H1 (cell line): ENCODE measurements at regions not wholly inside any gene's neighbourhood (a gene's known extent, or its start where the extent isn't known, plus 50 kb on each side); places are given as distances from the start of the nearest gene placed in this dataset.

Source experiments
- CTCF ChIA-PET: fragments of 300-600 bp; sonication (Branson Sonifier 250); formaldehyde crosslinking; loops from one replicate; lab custom pipeline; 2021; ENCODE audit not compliant: partially characterized antibody; lab: Charles Lee
- POLR2A ChIA-PET: fragments of 300-600 bp; sonication (Branson Sonifier 250); formaldehyde crosslinking; loops from one replicate; lab custom pipeline; 2021; ENCODE audit warnings: inconsistent platforms; ENCODE audit not compliant: partially characterized antibody; lab: Charles Lee
- DNase-seq, 2 experiments: peaks; one replicate each; pipeline versions ENCODE4 v3.0.0 to v3.0.0-alpha.2; 2010 to 2022; ENCODE audit warnings: low spot score in 2 of 2, low read depth in 1 of 2, mixed read lengths in 1 of 2
- FAIRE-seq: peaks from 2 replicates; lab custom pipeline; 2011; peaks lifted over from hg19 to GRCh38; lab: Jason Lieb, UNC
- H2AFZ ChIP-seq: 2 replicates; pipeline ENCODE4 v1.8.1; 2012; ENCODE audit warnings: low read length, inconsistent platforms
- H2AK5ac ChIP-seq: 2 replicates; pipeline ENCODE4 v1.6.1; 2013; ENCODE audit warnings: low read depth, low read length
- H2BK120ac ChIP-seq: replicated peaks from 2 replicates; pipeline ENCODE3; 2013; ENCODE audit warnings: low read depth, low read length, inconsistent platforms
- H2BK12ac ChIP-seq: 2 replicates; pipeline ENCODE4 v1.6.1; 2013; ENCODE audit warnings: low read depth, low read length
- H2BK15ac ChIP-seq: 2 replicates; pipeline ENCODE4 v1.6.1; 2013; ENCODE audit warnings: low read length
- H2BK20ac ChIP-seq: 2 replicates; pipeline ENCODE4 v1.6.1; 2013; ENCODE audit warnings: low read length
- H2BK5ac ChIP-seq: 2 replicates; pipeline ENCODE4 v1.6.1; 2013; ENCODE audit warnings: low read depth, low read length
- H3K14ac ChIP-seq: 2 replicates; pipeline ENCODE4 v1.6.1; 2013; ENCODE audit warnings: inconsistent platforms; ENCODE audit not compliant: insufficient read length
- H3K18ac ChIP-seq: 2 replicates; pipeline ENCODE4 v1.6.1; 2013; ENCODE audit warnings: low read length; ENCODE audit errors: extremely low read depth
- H3K23ac ChIP-seq: 2 replicates; pipeline ENCODE4 v1.6.1; 2013; ENCODE audit warnings: inconsistent platforms; ENCODE audit not compliant: insufficient read length
- H3K23me2 ChIP-seq: 2 replicates; pipeline ENCODE4 v1.6.1; 2013; ENCODE audit warnings: low read depth, low read length
- H3K27ac ChIP-seq: 2 replicates; pipeline ENCODE4 v1.6.1; 2011; ENCODE audit warnings: low read depth, low read length, inconsistent platforms
- H3K27me3 ChIP-seq, 4 experiments: replicated peaks in 1 of 4; 1 replicate in 1 of 4; 2 replicates in 3 of 4; pipeline versions ENCODE4 v1.6.1 to v1.8.1; 2011 to 2013; ENCODE audit warnings: low read length in 3 of 4, mild to moderate bottlenecking in 3 of 4, inconsistent platforms in 2 of 4, mixed read lengths in 2 of 4, moderate library complexity in 1 of 4; ENCODE audit not compliant: control insufficient read depth in 3 of 4, insufficient read depth in 3 of 4; ENCODE audit errors: extremely low read depth in 1 of 4
- H3K36me3 ChIP-seq, 4 experiments: 2 replicates each; pipeline versions ENCODE4 v1.6.1 to v1.8.1; 2011 to 2013; ENCODE audit warnings: mild to moderate bottlenecking in 4 of 4, low read length in 3 of 4, moderate library complexity in 2 of 4, control low read depth in 1 of 4, inconsistent platforms in 1 of 4; ENCODE audit not compliant: insufficient read depth in 4 of 4, control insufficient read depth in 2 of 4
- H3K4ac ChIP-seq: replicated peaks from 2 replicates; pipeline ENCODE3; 2013; ENCODE audit warnings: low read length, low read depth, mixed read lengths, inconsistent platforms; ENCODE audit not compliant: insufficient read length
- H3K4me1 ChIP-seq, 4 experiments: replicated peaks in 1 of 4; 1 replicate in 1 of 4; 2 replicates in 3 of 4; pipeline versions ENCODE4 v1.6.1 to v1.8.1; 2011 to 2013; ENCODE audit warnings: low read length in 3 of 4, inconsistent platforms in 2 of 4, mixed read lengths in 1 of 4; ENCODE audit not compliant: insufficient read depth in 4 of 4, control insufficient read depth in 3 of 4
- H3K4me2 ChIP-seq, 2 experiments: 2 replicates each; pipeline versions ENCODE4 v1.6.1 to v1.8.1; 2011 to 2013; ENCODE audit warnings: low read depth in 2 of 2, low read length in 2 of 2, control low read depth in 1 of 2, inconsistent platforms in 1 of 2, mild to moderate bottlenecking in 1 of 2; ENCODE audit not compliant: insufficient read depth in 1 of 2
- H3K4me3 ChIP-seq, 4 experiments: fragments of 200-600, 300-600 bp in 1 of 4; sonication (generic), shearing (Covaris generic), sonication (Bioruptor Twin) in 1 of 4; 2 replicates each; pipeline versions ENCODE4 v1.5.1 to v1.8.1; 2011 to 2016; ENCODE audit warnings: low read length in 4 of 4, low read depth in 3 of 4, control low read depth in 2 of 4, inconsistent platforms in 2 of 4, mild to moderate bottlenecking in 2 of 4, mixed read lengths in 1 of 4, moderate library complexity in 1 of 4; ENCODE audit not compliant: insufficient read depth in 2 of 4; ENCODE audit errors: extremely low read depth in 1 of 4
- H3K56ac ChIP-seq: replicated peaks from 2 replicates; pipeline ENCODE3; 2013; ENCODE audit warnings: low read depth, mild to moderate bottlenecking, mixed read lengths, low read length, inconsistent platforms; ENCODE audit not compliant: insufficient read length
- H3K79me1 ChIP-seq: 2 replicates; pipeline ENCODE4 v1.6.1; 2013; ENCODE audit warnings: low read depth, low read length, control low read depth
- H3K79me2 ChIP-seq, 2 experiments: 2 replicates each; pipeline versions ENCODE4 v1.6.1 to v1.8.1; 2012 to 2013; ENCODE audit warnings: low read length in 2 of 2, mild to moderate bottlenecking in 2 of 2, inconsistent platforms in 1 of 2; ENCODE audit not compliant: insufficient read depth in 2 of 2, control insufficient read depth in 1 of 2
- H3K9ac ChIP-seq, 4 experiments: replicated peaks in 1 of 4; 1 replicate in 1 of 4; 2 replicates in 3 of 4; pipeline versions ENCODE4 v1.6.1 to v1.8.1; 2011 to 2013; ENCODE audit warnings: low read depth in 3 of 4, low read length in 3 of 4, control low read depth in 2 of 4, mild to moderate bottlenecking in 2 of 4, moderate library complexity in 2 of 4, inconsistent platforms in 1 of 4; ENCODE audit errors: extremely low read depth in 1 of 4
- H3K9me3 ChIP-seq, 2 experiments: 2 replicates each; pipeline versions ENCODE4 v1.6.1 to v1.8.1; 2012 to 2013; ENCODE audit warnings: mild to moderate bottlenecking in 2 of 2, moderate library complexity in 2 of 2, control low read depth in 1 of 2, inconsistent platforms in 1 of 2, low read depth in 1 of 2, low read length in 1 of 2, mixed read lengths in 1 of 2; ENCODE audit not compliant: insufficient read depth in 2 of 2
- H4K20me1 ChIP-seq, 2 experiments: replicated peaks in 1 of 2; 2 replicates each; pipeline versions ENCODE3 to v1.8.1; 2011 to 2013; ENCODE audit warnings: inconsistent platforms in 2 of 2, low read length in 2 of 2, mild to moderate bottlenecking in 1 of 2; ENCODE audit not compliant: insufficient read depth in 2 of 2, control insufficient read depth in 1 of 2
- H4K5ac ChIP-seq: 2 replicates; pipeline ENCODE4 v1.6.1; 2013; ENCODE audit warnings: low read length, low read depth, mixed read lengths, inconsistent platforms; ENCODE audit not compliant: insufficient read length
- H4K8ac ChIP-seq: 2 replicates; pipeline ENCODE4 v1.8.0; 2013; ENCODE audit warnings: mild to moderate bottlenecking, moderate library complexity, low read length, inconsistent platforms; ENCODE audit not compliant: insufficient read depth; ENCODE audit errors: extremely low read depth
- H4K91ac ChIP-seq: replicated peaks from 2 replicates; pipeline ENCODE3; 2013; ENCODE audit warnings: low read length, mixed read lengths, inconsistent platforms; ENCODE audit not compliant: insufficient read length
- CBX5 ChIP-seq: fragments of 300-800, 300-1000 bp; sonication (generic); IDR thresholded peaks from 2 replicates; pipeline ENCODE4 v1.7.1; 2016; ENCODE audit warnings: antibody characterized with exemption, low read length, low read depth
- KDM4A ChIP-seq: IDR thresholded peaks from one replicate; pipeline ENCODE4 v1.7.1; 2012; ENCODE audit warnings: low read depth, mild to moderate bottlenecking, moderate library complexity, low read length, inconsistent platforms; ENCODE audit not compliant: severe bottlenecking
- TAF7 ChIP-seq: optimal IDR thresholded peaks from 2 replicates; pipeline ENCODE3; 2011; ENCODE audit warnings: low read depth, mild to moderate bottlenecking, inconsistent platforms, low read length, moderate library complexity, borderline replicate concordance
- TBP ChIP-seq: IDR thresholded peaks from 2 replicates; pipeline ENCODE4 v1.6.1; 2011; ENCODE audit warnings: low read depth, low read length, improper control_type of control experiment
- TEAD4 ChIP-seq: IDR thresholded peaks from 2 replicates; pipeline ENCODE4 v1.6.1; 2012; ENCODE audit warnings: low read depth, low read length, inconsistent platforms, mixed read lengths
- WGBS, 2 experiments: shearing (Covaris generic) in 1 of 2; methylation state at CpG; one replicate each; pipeline versions ENCODE4 v1.1.6 to v1.1.7; 2013 to 2015; ENCODE audit warnings: low lambda C conversion rate in 2 of 2, mixed read lengths in 2 of 2, inconsistent platforms in 1 of 2, low coverage in 1 of 2, missing lambda C conversion rate in 1 of 2; ENCODE audit not compliant: insufficient replicate concordance in 2 of 2, insufficient coverage in 1 of 2, insufficient read length in 1 of 2; ENCODE audit errors: extremely low coverage in 1 of 2, missing lambda C conversion rate in 1 of 2; 5-methylcytosine and 5-hydroxymethylcytosine counted together

GRCh38 chr6:63465750-63466149 lies 106.5 kb upstream of the LOC128125822 start:
- POLR2A ChIA-PET = no interaction called here
- no peak overlapping the region for H3K4me3 ChIP-seq
- no peaks in the 10 kb centered on the region for H3K79me2 ChIP-seq
- H2BK5ac ChIP-seq = no peak overlapping the region
- H3K36me3 ChIP-seq = no peaks in the 10 kb centered on the region
- no peaks in the 10 kb centered on the region for H3K79me1 ChIP-seq
- no peak overlapping the region for H2BK120ac ChIP-seq
- no peak overlapping the region for H3K4ac ChIP-seq
- H3K27me3 ChIP-seq = no peaks in the 10 kb centered on the region
- no peaks in the 10 kb centered on the region for H3K9me3 ChIP-seq
- no peak overlapping the region for H3K18ac ChIP-seq
- H2BK20ac ChIP-seq = no peak overlapping the region
- H4K5ac ChIP-seq = no peak overlapping the region
- no peak overlapping the region for H3K27ac ChIP-seq
- DNase-seq (no peak), FAIRE-seq (no peak)
- no peak overlapping the region for H3K4me2 ChIP-seq
- no peaks in the 10 kb centered on the region for H3K23me2 ChIP-seq
- H3K14ac ChIP-seq = no peak overlapping the region
- no peak overlapping the region for H2BK12ac ChIP-seq
- H4K20me1 ChIP-seq = no peaks in the 10 kb centered on the region
- H4K91ac ChIP-seq = no peak overlapping the region
- 100% methylated on average over 2 of the region's 2 CpGs; no CpG with 5 or more reads in 1 of the 2 experiments for WGBS, 2 experiments
- no peak overlapping the region for H2BK15ac ChIP-seq
- no peak overlapping the region for H3K56ac ChIP-seq
- H4K8ac ChIP-seq = no peak overlapping the region
- CTCF ChIA-PET = no interaction called here
- no peak overlapping the region for H2AK5ac ChIP-seq
- no peak for TF ChIP-seq TAF7
- no peak for TF ChIP-seq KDM4A
- no peak for TF ChIP-seq CBX5
- no peak for TF ChIP-seq TBP
- no peak for TF ChIP-seq TEAD4
- no peaks in the 10 kb centered on the region for H3K4me1 ChIP-seq
- H2AFZ ChIP-seq = no peak overlapping the region
- no peak overlapping the region for H3K9ac ChIP-seq
- H3K23ac ChIP-seq = no peak overlapping the region
